GM10248 (cell line): ENCODE measurements at regions not wholly inside any gene's neighbourhood (a gene's known extent, or its start where the extent isn't known, plus 50 kb on each side); places are given as distances from the start of the nearest gene placed in this dataset.

Experiments
- CTCF ChIA-PET: fragments of 300-600 bp; sonication (Branson Sonifier 250); formaldehyde crosslinking; extraction: SDS; loops from one replicate; lab custom pipeline; 2021; ENCODE audit warnings: antibody characterized with exemption; lab: Yijun Ruan, JAX
- POLR2A ChIA-PET: fragments of 350-650 bp; sonication (Branson Sonifier 250); formaldehyde crosslinking; extraction: SDS; loops from one replicate; lab custom pipeline; 2020; ENCODE audit warnings: antibody characterized with exemption; lab: Yijun Ruan, JAX
- DNase-seq: peaks from one replicate; pipeline ENCODE4 v3.0.0; 2012; ENCODE audit errors: extremely low spot score
- CTCF ChIP-seq: IDR thresholded peaks from 2 replicates; pipeline ENCODE4 v1.5.1; 2012; ENCODE audit warnings: mild to moderate bottlenecking, low read depth; ENCODE audit errors: extremely low read depth, missing control alignments, control extremely low read depth

DNA sequence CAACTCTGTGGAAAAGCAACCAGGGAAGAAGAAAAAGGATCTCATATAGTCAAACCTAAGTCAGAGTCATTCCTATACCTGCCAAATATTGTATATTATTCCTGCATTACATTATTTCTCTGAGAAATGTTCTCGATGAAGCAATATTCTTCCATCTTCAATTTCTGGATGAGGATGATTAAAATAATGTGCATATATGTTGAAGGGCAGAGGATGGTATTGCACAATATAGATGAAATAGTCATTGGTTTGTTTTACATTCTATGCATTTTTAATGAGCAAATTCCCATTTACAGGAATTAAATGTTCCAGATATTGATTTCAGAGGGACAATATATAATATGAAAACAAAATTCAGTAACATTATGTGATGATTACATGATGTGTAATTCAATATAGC is 545.2 kb downstream of the STK39 start:
- DNase-seq: no peak
- CTCF ChIA-PET: interaction anchor here (1.5 kb wide), 1 partner anchor 8 kb away, joined by 3 read pairs; no protein-coding TSS in a partner anchor
- POLR2A ChIA-PET: no interaction called here
- no peak for TF ChIP-seq CTCF

DNA sequence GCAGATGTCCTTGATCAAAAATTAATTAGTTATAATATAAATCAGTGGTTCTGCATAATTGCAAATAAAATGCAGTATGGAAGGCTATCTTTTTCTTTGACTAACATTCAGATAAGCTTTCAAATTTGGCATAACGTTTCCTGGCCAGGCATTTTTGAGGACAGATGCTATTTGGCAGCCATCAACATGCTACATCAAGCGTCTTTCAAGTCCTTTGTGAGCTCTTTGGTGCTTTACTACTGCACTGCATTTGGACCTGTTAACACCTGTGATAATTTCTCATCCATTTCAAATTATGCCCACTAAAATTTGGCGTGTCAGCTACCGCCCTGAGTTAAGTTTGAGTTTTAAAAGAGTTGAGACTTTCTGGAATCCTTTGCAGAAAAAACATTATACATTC is 545.7 kb downstream of the STK39 start:
- TF ChIP-seq CTCF: no peak
- POLR2A ChIA-PET: no interaction called here
- CTCF ChIA-PET: no interaction called here
- DNase-seq: no peak

GRCh38 chr2:167697948-167698347 is 549.4 kb downstream of the STK39 start:
- CTCF ChIA-PET: interaction anchor here (1.3 to 2.1 kb wide), 2 partner anchors 9 to 32 kb away, joined by 4 to 7 read pairs; no protein-coding TSS in a partner anchor
- no peak for TF ChIP-seq CTCF
- POLR2A ChIA-PET: no interaction called here
- DNase-seq: no peak

DNA sequence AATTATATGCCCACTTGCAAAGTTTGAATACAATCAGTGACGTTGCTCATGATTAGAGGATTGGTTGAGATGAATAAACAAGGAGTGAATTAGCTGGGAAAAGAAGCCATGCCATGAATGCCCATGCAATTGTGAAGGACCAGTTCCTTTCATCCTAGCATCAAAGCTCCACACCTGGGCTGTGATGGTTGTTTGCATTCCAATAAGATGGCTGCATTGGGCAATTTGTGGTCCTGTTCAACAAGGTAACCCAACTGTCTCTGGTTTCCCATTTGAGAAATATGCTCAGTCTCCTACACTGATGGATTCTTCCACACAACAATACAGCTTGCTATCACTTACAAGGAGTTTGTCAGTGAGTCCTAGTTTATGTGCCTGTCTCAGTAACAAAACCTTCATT is 550.2 kb downstream of the STK39 start:
- TF ChIP-seq CTCF: no peak
- ChIA-PET POLR2A (no interaction called here), CTCF (interaction anchor here (1.3 to 2.1 kb wide), 3 partner anchors 10 to 32 kb away, joined by 3 to 7 read pairs (median 4); no protein-coding TSS in a partner anchor)
- DNase-seq: no peak

- no peak for TF ChIP-seq CTCF
- DNase-seq: no peak
- ChIA-PET CTCF (no interaction called here), POLR2A (no interaction called here)
Observed at GRCh38 chr2:167692936-167693335, 554.5 kb downstream of the STK39 start.

DNA sequence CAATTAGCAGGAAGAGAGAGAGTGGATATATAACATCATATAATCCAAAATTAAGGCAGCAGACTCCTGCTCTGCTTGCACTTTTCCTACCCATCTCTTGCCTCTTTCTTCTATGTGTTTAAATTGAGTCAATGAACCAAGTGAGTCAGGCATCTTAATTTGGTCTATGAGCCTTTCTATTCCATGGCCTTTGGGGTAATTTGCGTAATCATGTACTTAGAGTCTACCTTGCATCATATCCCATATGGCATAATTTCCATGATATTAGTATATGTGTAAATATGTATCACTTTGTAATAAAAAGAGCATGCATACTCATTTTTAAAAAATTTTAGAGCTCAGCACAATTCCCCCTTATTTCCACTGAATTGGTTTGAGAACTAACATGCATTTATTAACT is 555.2 kb downstream of the STK39 start:
- no peak for DNase-seq
- no peak for TF ChIP-seq CTCF

GRCh38 chr2:167689444-167689843 is 558.0 kb downstream of the STK39 start:
- no peak for DNase-seq
- ChIA-PET CTCF (interaction anchor here (1.0 kb wide), 1 partner anchor 430 kb away, joined by 3 read pairs; no protein-coding TSS in a partner anchor), POLR2A (no interaction called here)
- no peak for TF ChIP-seq CTCF

More for the DNA sequence above, 555.2 kb downstream of the STK39 start:
- ChIA-PET POLR2A (no interaction called here), CTCF (no interaction called here)
